T-helper 1 cell (primary cell): ENCODE measurements at regions not wholly inside any gene's neighbourhood (a gene's known extent, or its start where the extent isn't known, plus 50 kb on each side); places are given as distances from the start of the nearest gene placed in this dataset.
"Not testable (repeated sequence)": the region's sequence is repeated elsewhere in the genome, so short reads cannot be mapped to it uniquely, and the experiment has no call there.

ENCODE experiments used
- DNase-seq, 5 donors: peaks; one replicate each; pipeline ENCODE4 v3.0.0-alpha.2; 2012 to 2020

GRCh38 chr5:110258460-110259216 is 467.8 kb downstream of the TMEM232 start:
- DNase-seq: no peak

GRCh38 chr5:110262749-110263148 is 463.7 kb downstream of the TMEM232 start:
- no peak for DNase-seq

GRCh38 chr5:110264661-110265060 is 461.8 kb downstream of the TMEM232 start:
- no peak for DNase-seq

- DNase-seq: no peak
Measured at GRCh38 chr5:110265162-110265561, 461.3 kb downstream of the TMEM232 start.

- DNase-seq: no peak
Measured at GRCh38 chr5:110267714-110268113, 458.8 kb downstream of the TMEM232 start.

GRCh38 chr5:110268283-110268682 is 458.2 kb downstream of the TMEM232 start:
- no peak for DNase-seq

GRCh38 chr5:110268985-110269384 is 457.5 kb downstream of the TMEM232 start:
- no peak for DNase-seq

GRCh38 chr5:110269478-110270142 is 456.9 kb downstream of the TMEM232 start:
- peak in 1 of 5 donors; percentile 47 for DNase-seq

GRCh38 chr5:110275878-110276277 is 450.6 kb downstream of the TMEM232 start:
- DNase-seq: no peak

- DNase-seq: not testable (repeated sequence)
Measured at GRCh38 chr5:110278449-110278848, 448.0 kb downstream of the TMEM232 start.

GRCh38 chr5:110284121-110284520 is 442.4 kb downstream of the TMEM232 start:
- DNase-seq: not testable (repeated sequence)

- DNase-seq: no peak
Measured at GRCh38 chr5:110288766-110289511, 437.5 kb downstream of the TMEM232 start.

- DNase-seq: no peak
Measured at GRCh38 chr5:110289512-110289810, 437.0 kb downstream of the TMEM232 start.

- no peak for DNase-seq
Measured at GRCh38 chr5:110290542-110290941, 435.9 kb downstream of the TMEM232 start.

- no peak for DNase-seq
Measured at GRCh38 chr5:110294281-110294680, 432.2 kb downstream of the TMEM232 start.

GRCh38 chr5:110297152-110297670 is 429.3 kb downstream of the TMEM232 start:
- no peak for DNase-seq

- no peak for DNase-seq
Measured at GRCh38 chr5:110304176-110304575, 422.3 kb downstream of the TMEM232 start.

- no peak for DNase-seq
Measured at GRCh38 chr5:110306650-110307049, 419.8 kb downstream of the TMEM232 start.

GRCh38 chr5:110309222-110309621 is 417.2 kb downstream of the TMEM232 start:
- DNase-seq: no peak

- DNase-seq: not testable (repeated sequence)
Measured at GRCh38 chr5:110316566-110316965, 409.9 kb downstream of the TMEM232 start.

- peak in 1 of 5 donors; percentile 18 for DNase-seq
Measured at GRCh38 chr5:110321117-110321516, 405.4 kb downstream of the TMEM232 start.

- no peak for DNase-seq
Measured at GRCh38 chr5:110323357-110323756, 403.1 kb downstream of the TMEM232 start.

GRCh38 chr5:110323832-110324231 is 402.6 kb downstream of the TMEM232 start:
- no peak for DNase-seq

GRCh38 chr5:110324876-110325275 is 401.6 kb downstream of the TMEM232 start:
- no peak for DNase-seq
